BE2C (cell line): ENCODE measurements at regions not wholly inside any gene's neighbourhood (a gene's known extent, or its start where the extent isn't known, plus 50 kb on each side); places are given as distances from the start of the nearest gene placed in this dataset.

ENCODE experiments used
- DNase-seq: peaks from one replicate; pipeline ENCODE4 v3.0.0-alpha.2; 2020
- H3K27me3 ChIP-seq: fragments of 250-450 bp; sonication (Bioruptor Pico); 2 replicates; pipeline ENCODE4 v1.5.1; 2020; ENCODE audit warnings: mild to moderate bottlenecking
- H3K36me3 ChIP-seq: fragments of 250-450 bp; sonication (Bioruptor Pico); 2 replicates; pipeline ENCODE4 v1.5.1; 2020; ENCODE audit warnings: mild to moderate bottlenecking
- H3K4me1 ChIP-seq: fragments of 250-450 bp; sonication (Bioruptor Pico); 2 replicates; pipeline ENCODE4 v1.5.1; 2020
- H3K4me3 ChIP-seq: 2 replicates; pipeline ENCODE4 v1.5.1; 2011; ENCODE audit warnings: low read depth, low read length
- H3K9me3 ChIP-seq: fragments of 250-450 bp; sonication (Bioruptor Pico); 2 replicates; pipeline ENCODE4 v1.5.1; 2020
- TF ChIP-seq, protein P1 (sequence below): IDR thresholded peaks from 2 replicates; pipeline ENCODE4 v1.5.1; 2012; ENCODE audit warnings: mild to moderate bottlenecking, low read depth, low read length

DNA sequence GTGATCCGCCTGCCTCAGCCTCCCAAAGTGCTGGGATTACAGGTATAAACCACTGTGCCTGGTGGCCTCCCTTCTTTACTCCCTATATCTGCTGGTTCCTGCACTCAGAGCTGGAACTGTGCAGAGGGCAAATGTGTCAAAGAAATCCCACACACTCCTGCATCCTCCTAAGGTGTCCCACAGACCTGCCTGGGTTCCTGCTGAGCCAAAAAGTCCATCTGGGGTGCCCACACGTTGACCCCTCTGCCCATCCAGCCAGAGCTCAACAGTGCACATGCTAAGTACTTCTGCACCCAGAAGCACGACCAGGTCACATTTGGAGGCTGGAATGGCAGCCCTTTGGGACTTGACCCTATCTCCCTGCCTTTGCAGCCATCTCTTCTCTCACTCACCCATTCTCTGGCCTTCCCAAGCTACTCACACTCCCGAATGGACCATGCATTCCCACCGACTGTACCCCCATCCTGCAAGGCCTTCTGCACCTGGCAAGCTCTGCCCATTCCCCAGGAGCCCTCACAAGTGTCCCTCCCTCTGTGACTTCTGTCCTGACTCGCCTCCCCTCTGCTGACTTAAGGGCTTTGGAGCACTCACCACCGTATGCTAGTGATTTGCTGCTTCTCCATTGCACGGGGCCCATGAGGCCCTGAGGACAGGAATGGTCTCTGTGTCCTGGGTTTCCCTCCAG lies 152.1 kb downstream of the KCTD15 start:
- Histone ChIP-seq H3K4me3 (no peak overlapping the region), H3K36me3 (no peaks in the 10 kb centered on the region), H3K9me3 (no peaks in the 10 kb centered on the region), H3K4me1 (no peaks in the 10 kb centered on the region), H3K27me3 (no peaks in the 10 kb centered on the region)
- TF ChIP-seq, protein P1, sequence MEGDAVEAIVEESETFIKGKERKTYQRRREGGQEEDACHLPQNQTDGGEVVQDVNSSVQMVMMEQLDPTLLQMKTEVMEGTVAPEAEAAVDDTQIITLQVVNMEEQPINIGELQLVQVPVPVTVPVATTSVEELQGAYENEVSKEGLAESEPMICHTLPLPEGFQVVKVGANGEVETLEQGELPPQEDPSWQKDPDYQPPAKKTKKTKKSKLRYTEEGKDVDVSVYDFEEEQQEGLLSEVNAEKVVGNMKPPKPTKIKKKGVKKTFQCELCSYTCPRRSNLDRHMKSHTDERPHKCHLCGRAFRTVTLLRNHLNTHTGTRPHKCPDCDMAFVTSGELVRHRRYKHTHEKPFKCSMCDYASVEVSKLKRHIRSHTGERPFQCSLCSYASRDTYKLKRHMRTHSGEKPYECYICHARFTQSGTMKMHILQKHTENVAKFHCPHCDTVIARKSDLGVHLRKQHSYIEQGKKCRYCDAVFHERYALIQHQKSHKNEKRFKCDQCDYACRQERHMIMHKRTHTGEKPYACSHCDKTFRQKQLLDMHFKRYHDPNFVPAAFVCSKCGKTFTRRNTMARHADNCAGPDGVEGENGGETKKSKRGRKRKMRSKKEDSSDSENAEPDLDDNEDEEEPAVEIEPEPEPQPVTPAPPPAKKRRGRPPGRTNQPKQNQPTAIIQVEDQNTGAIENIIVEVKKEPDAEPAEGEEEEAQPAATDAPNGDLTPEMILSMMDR: no peak
- no peak for DNase-seq

DNA sequence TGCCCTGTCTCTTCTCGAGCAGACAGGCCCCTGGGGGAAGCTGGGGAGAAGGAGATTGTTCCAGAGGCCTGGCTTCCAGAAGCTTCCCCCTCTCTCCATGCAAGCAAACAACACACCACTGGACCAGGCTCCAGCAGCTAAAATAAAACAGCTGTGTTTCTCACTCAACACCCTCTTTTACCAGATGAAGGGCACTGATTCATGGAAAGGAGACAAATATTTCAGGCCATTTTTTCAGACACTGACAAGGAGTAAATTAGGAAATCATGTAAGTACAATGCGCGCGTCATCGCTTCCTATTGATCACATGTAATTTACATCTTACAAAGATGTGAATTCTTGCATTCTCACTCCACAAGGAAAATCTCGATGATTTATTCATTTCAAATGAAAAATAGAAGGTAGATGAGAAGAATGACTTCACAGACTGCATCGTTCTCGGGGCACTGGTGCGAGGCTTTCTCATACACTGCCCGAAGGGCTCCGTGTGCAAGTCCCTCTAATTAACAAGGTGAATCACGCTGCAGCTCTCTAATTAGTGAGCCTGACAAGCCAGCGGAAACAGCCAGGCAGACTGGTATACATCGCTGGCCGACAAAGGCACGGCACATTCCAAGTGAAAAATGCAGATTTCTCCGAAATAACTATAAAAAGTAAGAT lies 153.6 kb downstream of the KCTD15 start:
- TF ChIP-seq, protein P1: no peak
- H3K36me3 ChIP-seq: no peaks in the 10 kb centered on the region
- no peaks in the 10 kb centered on the region for H3K9me3 ChIP-seq
- H3K4me3 ChIP-seq: no peak overlapping the region
- H3K27me3 ChIP-seq: no peaks in the 10 kb centered on the region
- no peak for DNase-seq
- H3K4me1 ChIP-seq: no peaks in the 10 kb centered on the region

DNA sequence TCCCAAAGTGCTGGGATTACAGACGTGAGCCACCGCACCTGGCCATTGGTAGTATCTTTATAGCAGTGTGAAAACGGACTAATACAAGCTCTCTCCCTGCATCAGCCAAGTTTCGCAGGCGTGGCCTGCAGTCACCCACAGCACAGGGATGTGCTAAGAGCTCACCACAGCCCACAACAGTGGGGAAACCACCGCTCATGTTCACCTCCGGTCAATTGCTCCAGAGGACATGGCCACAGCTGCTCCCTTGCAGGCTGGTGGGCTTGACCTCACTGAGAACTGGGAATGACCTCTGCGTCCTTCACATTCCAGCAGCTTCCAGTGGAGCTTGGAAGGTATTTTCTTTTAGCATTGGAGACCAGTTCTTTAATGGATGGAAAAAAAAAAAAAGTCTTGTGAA lies 156.4 kb downstream of the KCTD15 start:
- no peak overlapping the region for H3K4me3 ChIP-seq
- DNase-seq: no peak
- H3K4me1 ChIP-seq: no peaks in the 10 kb centered on the region
- TF ChIP-seq, protein P1: no peak
- no peaks in the 10 kb centered on the region for H3K9me3 ChIP-seq
- H3K36me3 ChIP-seq: no peaks in the 10 kb centered on the region
- H3K27me3 ChIP-seq: no peaks in the 10 kb centered on the region

DNA sequence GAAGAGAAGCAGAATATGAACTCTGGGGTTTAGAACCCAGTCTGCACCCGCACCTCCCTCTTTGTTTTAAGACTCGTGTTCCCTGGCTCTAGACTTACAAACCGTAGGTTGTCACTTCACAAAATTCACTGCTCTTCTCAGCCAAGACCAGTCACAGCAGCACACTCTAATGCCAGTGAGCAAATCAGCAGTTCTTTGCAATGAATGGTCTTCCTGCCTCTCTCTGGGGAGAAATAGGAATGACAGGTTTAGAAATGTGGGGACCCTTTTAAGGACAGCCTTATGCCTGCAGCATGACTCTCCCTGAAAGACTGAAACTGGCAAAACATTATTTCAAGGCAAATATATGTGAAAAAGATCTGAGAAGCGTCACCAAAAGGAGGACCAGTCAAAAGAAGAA lies 156.9 kb downstream of the KCTD15 start:
- Histone ChIP-seq H3K36me3 (no peaks in the 10 kb centered on the region), H3K4me3 (no peak overlapping the region), H3K9me3 (no peaks in the 10 kb centered on the region), H3K4me1 (no peaks in the 10 kb centered on the region), H3K27me3 (no peaks in the 10 kb centered on the region)
- TF ChIP-seq, protein P1: no peak
- DNase-seq: no peak

DNA sequence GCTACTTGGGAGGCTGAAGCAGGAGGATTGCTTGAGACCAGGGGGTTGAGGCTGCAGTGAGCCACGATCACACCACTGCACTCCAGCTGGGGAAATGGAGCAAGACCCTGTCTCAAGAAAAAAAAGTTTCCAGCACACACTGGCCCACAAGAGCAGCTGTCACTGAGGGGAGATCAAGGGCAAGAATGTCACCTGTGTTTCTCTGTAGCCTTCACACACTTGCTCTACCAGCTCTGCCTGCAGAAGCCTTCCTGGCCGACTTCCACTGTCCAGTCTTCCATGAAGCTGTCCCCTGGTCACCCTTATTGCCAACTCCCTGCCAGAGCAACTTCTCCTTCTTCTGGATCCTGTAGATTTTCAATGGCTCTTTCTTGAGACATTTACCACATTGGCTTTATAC lies 158.0 kb downstream of the KCTD15 start:
- H3K27me3 ChIP-seq: no peaks in the 10 kb centered on the region
- DNase-seq: no peak
- no peaks in the 10 kb centered on the region for H3K4me1 ChIP-seq
- H3K9me3 ChIP-seq: no peaks in the 10 kb centered on the region
- H3K36me3 ChIP-seq: no peaks in the 10 kb centered on the region
- no peak overlapping the region for H3K4me3 ChIP-seq
- TF ChIP-seq, protein P1: no peak

DNA sequence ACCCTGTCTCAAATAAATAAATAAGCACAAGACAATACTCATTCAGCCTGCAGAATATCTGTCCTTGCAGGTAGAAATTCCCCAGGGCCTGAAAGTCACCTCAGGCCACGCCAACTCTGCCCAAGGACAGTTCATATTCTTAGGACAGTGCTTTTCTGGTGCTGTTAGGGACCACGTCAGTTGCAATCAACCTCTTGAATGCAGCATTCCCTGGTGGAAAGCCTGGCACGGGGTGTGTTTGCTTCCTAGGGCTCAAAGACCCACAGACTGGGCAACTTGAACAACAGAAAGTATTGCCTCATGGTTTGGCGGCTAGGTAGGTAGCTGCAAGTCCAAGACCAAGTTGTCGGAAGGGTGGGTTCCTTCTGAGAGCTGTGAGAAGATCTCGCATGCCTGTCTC lies 160.3 kb downstream of the KCTD15 start:
- no peaks in the 10 kb centered on the region for H3K9me3 ChIP-seq
- no peak for DNase-seq
- no peaks in the 10 kb centered on the region for H3K36me3 ChIP-seq
- TF ChIP-seq, protein P1: no peak
- H3K4me1 ChIP-seq: no peaks in the 10 kb centered on the region
- H3K27me3 ChIP-seq: no peaks in the 10 kb centered on the region
- H3K4me3 ChIP-seq: no peak overlapping the region
